Stimulated activated CD8-positive, alpha-beta memory T cell treated with anti-CD3 and anti-CD28 coated beads, Interleukin-4, amount 100 ng/mL, for 4 hours (primary cell): ENCODE measurements at regions not wholly inside any gene's neighbourhood (a gene's known extent, or its start where the extent isn't known, plus 50 kb on each side); places are given as distances from the start of the nearest gene placed in this dataset.

Experiments
- DNase-seq, 2 donors: peaks; one replicate each; pipeline ENCODE4 v3.0.0-alpha.2; 2020; ENCODE audit warnings: low read depth in 2 of 2, low spot score in 1 of 2

- no peak for DNase-seq
Measured at GRCh38 chr5:8238080-8238479, 369.1 kb downstream of the MTRR start.

DNA sequence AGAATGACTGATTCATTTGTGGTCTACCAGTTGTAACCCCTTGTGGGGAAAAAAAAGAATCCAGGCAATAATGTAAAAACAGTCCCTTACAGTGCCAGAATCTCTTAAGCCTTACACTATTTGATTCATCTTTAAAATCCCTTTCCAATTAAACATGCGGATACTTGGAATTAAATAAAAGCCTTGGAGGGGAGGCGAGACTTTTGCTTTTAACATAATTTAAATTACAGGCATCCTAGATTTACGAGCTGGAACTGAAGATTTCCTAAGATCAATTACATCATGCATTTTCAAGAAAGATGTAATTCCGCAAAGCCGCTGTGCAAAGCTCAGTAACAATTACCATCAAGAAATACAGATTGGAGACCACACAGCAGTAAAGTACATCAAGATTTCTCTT is 370.2 kb downstream of the MTRR start:
- no peak for DNase-seq

DNA sequence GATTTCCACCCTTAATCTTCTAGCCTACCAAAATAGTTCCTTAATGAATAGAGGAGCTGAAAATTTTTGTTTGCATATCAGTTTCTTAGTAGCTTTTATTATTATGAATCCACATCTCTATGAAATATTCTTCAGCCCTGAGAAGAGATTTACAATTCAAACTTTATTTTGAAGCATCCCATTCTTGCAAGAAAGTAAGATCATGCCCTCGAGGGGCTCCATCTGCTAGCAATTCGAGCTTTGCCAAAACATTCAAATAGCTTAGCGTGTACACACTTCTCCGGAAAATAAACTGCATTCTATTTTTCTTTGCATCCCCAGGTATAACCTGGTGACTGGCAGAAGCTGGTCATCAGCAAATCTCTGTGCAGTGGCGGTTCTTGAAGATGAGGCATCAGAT is 370.7 kb downstream of the MTRR start:
- DNase-seq: no peak

DNA sequence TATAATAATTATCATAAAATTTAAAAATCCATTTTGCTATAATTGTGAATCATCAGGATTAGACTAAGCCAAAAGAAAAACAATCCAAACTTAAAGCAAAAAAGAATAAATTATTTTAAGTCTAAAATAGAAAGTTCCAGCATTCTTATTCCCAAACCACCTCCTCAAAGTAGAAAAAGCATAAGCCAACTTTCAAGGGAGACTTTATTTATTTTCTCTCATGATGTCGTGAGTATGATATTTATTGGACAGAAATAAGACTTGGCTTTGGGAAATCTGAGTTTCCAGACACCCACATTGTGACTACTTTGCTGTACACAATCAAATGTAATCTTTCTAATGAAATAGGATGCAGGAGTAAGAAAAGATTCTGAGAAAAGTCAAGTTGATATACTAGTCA is 372.1 kb downstream of the MTRR start:
- DNase-seq: no peak

DNA sequence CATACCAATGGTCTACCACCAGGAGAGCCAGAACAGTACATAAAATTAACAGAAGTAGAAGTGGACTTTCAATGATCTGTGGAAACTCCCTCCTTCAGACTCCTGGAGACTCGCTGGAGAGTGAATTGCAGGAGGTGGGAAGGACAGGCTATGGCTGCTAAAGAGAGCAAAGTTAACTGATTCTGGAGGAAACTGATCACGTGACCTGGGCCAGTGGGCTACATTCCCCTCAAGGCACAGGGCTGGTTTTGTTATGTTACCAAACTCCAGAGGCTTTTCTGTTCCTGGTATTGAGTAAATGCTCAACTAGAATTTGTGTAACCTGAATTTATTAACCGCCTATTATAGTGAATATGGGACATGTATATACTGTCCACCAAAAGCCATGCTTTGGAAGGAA is 372.6 kb downstream of the MTRR start:
- no peak for DNase-seq

DNA sequence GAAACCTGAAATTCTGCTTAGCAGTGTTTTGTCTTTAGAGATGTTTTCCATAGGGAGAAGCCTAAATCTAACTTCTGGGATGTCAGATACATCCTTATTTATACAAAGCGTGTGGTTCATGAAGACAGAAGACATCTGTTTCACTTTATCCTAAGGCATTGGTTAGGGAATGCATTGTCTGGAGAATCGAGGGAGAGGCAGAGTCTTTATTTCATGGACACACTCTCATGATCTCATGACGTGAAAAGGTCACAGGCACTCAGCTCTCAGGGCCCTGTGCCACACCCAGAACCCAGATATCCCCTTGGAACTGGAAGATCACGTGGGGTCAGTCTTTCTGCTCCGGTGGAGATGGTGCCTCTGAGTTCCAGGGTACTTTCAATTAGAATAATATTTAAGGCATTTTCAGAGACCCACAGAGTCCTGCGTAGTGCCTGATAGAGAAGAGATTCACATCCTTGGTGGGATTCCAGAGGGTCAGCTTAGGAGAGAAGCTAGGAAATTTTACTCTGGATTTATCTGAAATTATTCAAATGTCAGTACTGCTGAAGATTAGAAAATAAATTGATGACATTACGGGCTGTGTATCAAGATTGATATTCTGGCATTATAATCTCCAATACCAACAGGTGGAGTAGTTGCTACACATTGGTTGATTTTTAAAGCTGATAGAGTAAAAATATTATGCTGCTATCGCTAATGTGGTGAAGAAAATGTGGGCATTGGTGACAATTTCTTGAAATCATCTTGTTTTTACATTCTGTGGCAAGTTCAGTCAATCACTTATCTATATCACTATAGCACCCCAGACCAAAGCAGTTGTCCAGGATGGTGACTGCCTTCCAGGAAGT is 378.3 kb downstream of the MTRR start:
- no peak for DNase-seq

GRCh38 chr5:8253376-8253775 is 384.4 kb downstream of the MTRR start:
- DNase-seq: no peak

DNA sequence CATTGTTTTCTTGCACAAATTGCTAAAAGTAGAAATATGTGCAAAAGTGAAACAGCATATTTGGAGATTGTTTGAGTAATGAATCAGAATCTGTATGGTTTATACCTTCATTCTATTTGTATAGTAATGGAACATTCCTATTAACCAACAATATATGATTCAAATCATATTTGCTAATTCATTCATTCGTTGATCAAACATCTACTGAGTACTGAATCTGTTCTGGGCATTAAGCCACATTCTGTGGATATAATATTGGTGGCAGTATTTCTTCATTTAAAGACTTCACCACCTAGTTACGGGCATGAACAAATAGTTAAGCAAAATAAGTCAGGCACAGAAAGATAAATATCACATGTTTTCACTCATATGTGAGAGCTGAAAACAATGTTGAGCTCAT is 385.7 kb downstream of the MTRR start:
- no peak for DNase-seq

GRCh38 chr5:8258801-8259200 is 389.9 kb downstream of the MTRR start:
- DNase-seq: no peak

DNA sequence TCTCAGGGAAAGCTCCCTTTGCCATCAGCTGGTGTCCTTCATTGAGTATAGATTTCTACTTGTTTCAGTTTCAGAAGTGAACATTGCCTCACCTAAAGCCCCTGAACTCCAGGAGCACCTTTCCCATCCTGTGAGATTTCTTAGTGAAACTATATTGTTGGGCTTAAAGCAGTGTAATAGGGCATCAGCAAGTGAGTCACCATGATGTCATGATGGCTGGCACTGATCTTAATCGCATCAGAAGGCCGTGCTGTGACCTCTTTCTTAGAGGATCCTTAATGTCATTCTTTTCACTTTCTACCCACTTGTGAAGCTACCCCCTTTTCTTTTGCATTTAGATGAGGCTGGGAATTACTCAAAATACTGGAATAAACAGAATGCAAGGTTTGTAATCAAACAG is 401.3 kb downstream of the MTRR start:
- DNase-seq: no peak

DNA sequence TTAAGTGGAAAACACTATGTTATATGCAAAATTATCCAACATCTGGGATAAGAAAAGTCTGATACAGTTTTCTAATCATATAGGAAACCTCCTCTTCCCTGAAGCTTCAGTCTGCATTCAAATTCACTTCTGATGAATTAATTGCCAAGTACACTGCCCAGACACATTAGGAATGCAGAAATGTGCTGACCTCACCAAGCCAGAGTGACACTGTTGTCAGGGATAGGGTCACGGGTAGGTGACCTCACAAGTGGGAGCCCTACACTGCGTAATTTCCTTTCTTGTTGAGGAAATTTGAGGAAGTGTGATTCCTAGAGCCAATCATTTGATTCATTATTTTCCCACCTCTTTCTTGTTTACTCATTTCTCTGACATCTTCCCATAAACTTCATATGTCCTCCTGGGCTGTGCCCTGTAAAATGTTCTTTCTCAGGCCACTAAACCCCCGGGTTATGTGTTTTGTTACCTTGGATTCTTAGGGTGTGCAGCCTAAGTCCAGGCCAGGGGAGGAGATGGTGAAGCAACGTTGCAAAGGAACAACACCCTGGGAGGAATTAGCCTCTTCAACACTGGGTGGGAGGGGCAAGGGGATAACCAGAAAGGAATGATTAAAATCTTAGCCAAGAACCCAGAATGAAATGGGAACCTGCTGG is 411.9 kb downstream of the MTRR start:
- DNase-seq: no peak

DNA sequence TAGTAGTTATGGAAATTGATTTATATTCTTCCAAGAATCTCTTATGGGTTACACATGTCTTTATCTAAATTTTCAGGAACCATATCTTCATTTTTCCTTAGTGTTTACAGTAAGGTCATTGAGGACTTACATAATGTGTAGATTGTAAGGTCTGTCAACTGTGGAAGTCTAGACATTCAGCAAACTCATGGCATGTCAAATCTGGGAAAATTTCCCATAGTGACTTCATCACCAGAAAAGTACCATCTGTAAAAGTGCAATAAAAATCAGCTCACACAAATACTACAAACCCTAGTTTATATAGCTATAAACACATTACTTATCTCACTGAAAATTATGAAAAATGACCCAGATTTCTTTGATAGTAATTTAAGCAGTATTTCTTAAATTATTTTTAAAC is 419.4 kb downstream of the MTRR start:
- DNase-seq: no peak

DNA sequence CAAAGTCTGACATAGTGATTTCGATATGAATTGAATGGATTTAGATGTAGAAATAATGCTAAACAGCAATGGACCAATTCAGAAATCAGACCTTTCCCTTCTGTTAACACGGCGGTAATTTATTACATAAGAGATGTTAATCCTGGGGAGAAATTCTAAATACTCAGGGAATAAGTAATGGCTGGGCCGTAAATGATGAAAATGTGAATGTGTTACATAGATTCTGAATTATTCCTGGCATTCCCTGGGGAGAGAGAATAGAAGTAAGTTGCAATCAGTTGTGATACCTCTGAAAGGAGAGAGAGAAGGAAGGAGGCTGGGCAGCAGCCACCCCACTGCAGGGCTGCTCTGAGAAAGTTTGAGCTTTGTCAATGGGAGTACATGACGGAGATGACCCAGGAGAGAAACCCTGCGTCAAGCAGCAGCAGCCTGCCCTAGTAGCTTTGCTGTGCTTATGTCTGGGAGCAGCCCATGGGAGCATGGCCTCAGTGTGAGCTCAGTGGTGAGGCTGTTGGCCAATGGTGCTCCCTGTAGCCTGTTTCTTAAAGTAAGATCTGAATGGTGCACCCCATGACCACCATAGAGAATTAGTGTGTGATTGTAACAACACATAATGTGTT is 420.1 kb downstream of the MTRR start:
- no peak for DNase-seq

GRCh38 chr5:8289779-8290178 is 420.8 kb downstream of the MTRR start:
- DNase-seq: no peak

- DNase-seq: no peak
Measured at GRCh38 chr5:8290721-8291120, 421.8 kb downstream of the MTRR start.

DNA sequence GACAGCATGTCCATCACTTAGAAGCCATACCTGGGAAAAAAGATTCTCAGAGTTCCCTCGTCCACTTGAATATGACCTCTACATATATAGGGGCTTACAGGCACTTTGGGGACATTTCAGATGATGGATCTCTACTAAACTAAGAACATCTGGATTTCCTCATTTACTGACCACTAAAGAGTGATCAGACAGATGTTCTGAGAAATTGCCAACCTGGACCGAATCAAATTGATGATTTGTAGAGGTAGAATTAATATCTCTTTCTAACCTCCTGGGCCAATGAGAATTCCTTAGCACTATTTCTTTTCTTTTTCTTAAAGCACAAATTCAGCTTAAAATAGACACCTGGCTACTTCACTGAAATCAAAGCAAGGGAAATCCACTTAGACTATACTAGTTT is 422.7 kb downstream of the MTRR start:
- DNase-seq: no peak

DNA sequence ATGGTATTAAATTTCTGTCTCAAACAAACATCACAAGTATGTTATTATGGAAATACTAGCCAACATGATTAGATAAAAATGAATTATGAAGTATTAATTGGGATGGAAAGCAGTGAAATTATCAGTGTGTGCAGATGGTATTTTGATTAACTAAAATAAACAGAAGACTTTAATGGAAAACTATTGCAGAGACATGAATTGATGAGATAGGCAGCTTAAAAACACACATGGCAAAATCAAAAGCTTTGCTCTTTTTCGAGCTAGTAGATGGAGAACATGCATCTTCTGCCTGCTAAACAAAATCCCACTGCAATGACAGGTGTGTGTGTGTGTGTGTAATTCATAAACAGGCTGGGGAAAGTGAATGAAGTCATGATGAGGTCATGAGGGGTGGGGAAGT is 426.2 kb downstream of the MTRR start:
- no peak for DNase-seq

DNA sequence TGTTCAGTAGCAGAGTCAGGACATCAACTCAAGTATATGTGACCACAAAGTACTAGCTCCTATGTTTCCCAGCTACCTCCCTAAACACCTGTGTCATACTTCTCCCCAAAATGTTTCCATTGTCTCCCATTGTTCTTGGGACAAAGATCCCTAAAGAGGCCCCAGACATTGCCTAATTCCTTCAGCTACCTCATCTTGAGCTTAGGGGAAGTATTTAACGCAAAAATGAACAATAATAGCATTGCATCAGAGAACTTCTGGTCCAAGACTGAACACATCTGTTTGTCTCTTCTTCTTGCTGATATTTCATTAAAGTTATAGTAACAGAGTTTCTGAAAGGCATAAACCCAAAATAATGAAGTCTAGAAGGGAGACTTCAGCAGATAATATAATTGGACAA is 430.8 kb downstream of the MTRR start:
- no peak for DNase-seq

DNA sequence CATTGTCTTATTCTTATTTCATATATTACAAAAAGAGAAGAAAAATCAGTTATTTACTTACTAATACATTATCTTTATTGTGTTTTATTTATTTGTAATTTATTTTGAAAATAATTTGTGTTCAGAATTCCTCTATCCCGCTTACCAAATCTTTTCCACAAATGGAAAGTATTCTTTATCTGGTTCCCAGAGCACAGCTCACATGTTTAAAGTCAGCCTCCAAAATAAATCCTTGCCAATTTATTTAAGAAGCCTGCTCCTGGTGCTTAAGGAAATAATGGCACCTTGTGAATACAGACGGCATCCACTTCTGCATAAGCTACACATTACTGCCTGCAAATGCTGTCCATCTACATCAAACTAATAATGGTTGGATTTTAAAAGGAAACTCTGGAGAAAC is 435.4 kb downstream of the MTRR start:
- DNase-seq: no peak

DNA sequence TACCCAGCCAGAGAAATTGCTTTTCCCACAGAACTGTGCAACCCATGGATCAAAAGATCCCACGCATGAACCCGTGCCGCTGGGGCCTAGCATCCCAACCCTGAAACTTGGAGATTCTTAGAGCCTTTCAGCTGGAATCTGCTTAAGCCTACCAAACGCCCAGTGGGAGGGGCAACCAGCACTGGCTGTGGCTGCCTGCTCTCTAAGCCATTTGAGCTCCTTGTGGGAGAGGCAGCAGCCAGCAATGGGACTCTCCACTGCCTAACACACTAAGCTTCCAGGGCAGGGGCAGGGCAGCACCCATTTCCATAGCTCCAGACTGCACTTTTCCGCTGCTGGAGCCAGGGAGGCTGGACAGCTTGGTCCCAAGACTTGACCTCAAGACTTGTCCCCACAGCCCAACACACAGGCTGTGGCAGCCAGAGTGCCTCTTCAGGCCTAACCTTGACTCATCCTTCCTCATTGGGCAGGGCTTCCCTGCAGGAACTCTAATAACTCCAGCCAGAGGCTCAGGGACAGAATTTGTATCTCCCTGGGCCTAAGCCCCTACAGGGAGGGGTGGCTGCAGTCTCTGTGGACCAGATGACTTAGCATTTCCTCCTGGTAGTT is 437.4 kb downstream of the MTRR start:
- no peak for DNase-seq

GRCh38 chr5:8314965-8315364 is 446.0 kb downstream of the MTRR start:
- no peak for DNase-seq
